Subcutaneous abdominal adipose tissue (tissue), 5 donors: ENCODE measurements at regions not wholly inside any gene's neighbourhood (a gene's known extent, or its start where the extent isn't known, plus 50 kb on each side); places are given as distances from the start of the nearest gene placed in this dataset.
"Not testable (repeated sequence)": the region's sequence is repeated elsewhere in the genome, so short reads cannot be mapped to it uniquely, and the experiment has no call there.

Experiments
- H3K27ac ChIP-seq: one replicate; pipeline ENCODE4 v1.7.0; 2013; ENCODE audit warnings: low read depth, mild to moderate bottlenecking, inconsistent platforms, low read length, moderate library complexity
- H3K27me3 ChIP-seq, 5 donors: one replicate each; pipeline ENCODE4 v1.7.0; 2013; ENCODE audit warnings: low read length in 5 of 5, inconsistent platforms in 1 of 5; ENCODE audit not compliant: control insufficient read depth in 5 of 5, insufficient read depth in 4 of 5
- H3K36me3 ChIP-seq, 5 donors: one replicate each; pipeline ENCODE4 v1.7.0; 2013; ENCODE audit warnings: low read length in 5 of 5; ENCODE audit not compliant: control insufficient read depth in 5 of 5, insufficient read depth in 5 of 5
- H3K4me1 ChIP-seq, 5 donors: one replicate each; pipeline ENCODE4 v1.7.0; 2013; ENCODE audit warnings: low read length in 5 of 5, mild to moderate bottlenecking in 3 of 5, moderate library complexity in 1 of 5; ENCODE audit not compliant: control insufficient read depth in 5 of 5, insufficient read depth in 5 of 5
- H3K4me3 ChIP-seq, 5 donors: one replicate each; pipeline ENCODE4 v1.7.0; 2013; ENCODE audit warnings: low read length in 5 of 5, low read depth in 1 of 5
- H3K9ac ChIP-seq, 5 donors: one replicate each; pipeline ENCODE4 v1.7.0; 2013; ENCODE audit warnings: low read length in 5 of 5, mild to moderate bottlenecking in 4 of 5, moderate library complexity in 3 of 5
- H3K9me3 ChIP-seq, 5 donors: one replicate each; pipeline ENCODE4 v1.7.0; 2013; ENCODE audit warnings: low read length in 5 of 5; ENCODE audit not compliant: control insufficient read depth in 5 of 5
- donor health status: healthy.
- donor health status: healthy.
- donor health status: healthy.
- donor health status: healthy.
- donor health status: healthy.

- Histone ChIP-seq H3K4me3 (no peak overlapping the region), H3K27ac (no peak overlapping the region), H3K4me1 (no peaks in the 10 kb centered on the region), H3K9me3 (peaks cover 0 to 2% (median 0%) of the 10 kb centered on the region in 5 donors), H3K36me3 (no peaks in the 10 kb centered on the region), H3K27me3 (no peaks in the 10 kb centered on the region), H3K9ac (no peak overlapping the region)
Observed at GRCh38 chr7:84941936-84942335, 244.9 kb downstream of the SEMA3D start.

GRCh38 chr7:84941291-84941690 lies 245.6 kb downstream of the SEMA3D start:
- Histone ChIP-seq H3K36me3 (no peaks in the 10 kb centered on the region), H3K9me3 (peaks cover 0 to 2% (median 0%) of the 10 kb centered on the region in 5 donors), H3K9ac (no peak overlapping the region), H3K27ac (no peak overlapping the region), H3K4me3 (no peak overlapping the region), H3K27me3 (no peaks in the 10 kb centered on the region), H3K4me1 (no peaks in the 10 kb centered on the region)

GRCh38 chr7:84939888-84940287 lies 247.0 kb downstream of the SEMA3D start:
- peak overlapping the region in 1 of 5 donors; percentile 42 for H3K4me3 ChIP-seq
- H3K9ac ChIP-seq, result no peak overlapping the region
- H3K27ac ChIP-seq, result no peak overlapping the region
- H3K9me3 ChIP-seq, result peaks cover 0 to 2% (median 0%) of the 10 kb centered on the region in 5 donors
- H3K36me3 ChIP-seq, result no peaks in the 10 kb centered on the region
- no peaks in the 10 kb centered on the region for H3K4me1 ChIP-seq
- H3K27me3 ChIP-seq, result no peaks in the 10 kb centered on the region

GRCh38 chr7:84939442-84939841 lies 247.4 kb downstream of the SEMA3D start:
- Histone ChIP-seq H3K9ac (no peak overlapping the region), H3K4me3 (no peak overlapping the region), H3K4me1 (no peaks in the 10 kb centered on the region), H3K27ac (no peak overlapping the region), H3K9me3 (peaks cover 0 to 2% (median 0%) of the 10 kb centered on the region in 5 donors), H3K27me3 (no peaks in the 10 kb centered on the region), H3K36me3 (no peaks in the 10 kb centered on the region)

GRCh38 chr7:84924353-84924752 lies 262.5 kb downstream of the SEMA3D start:
- H3K4me1 ChIP-seq, result no peaks in the 10 kb centered on the region
- no peak overlapping the region for H3K27ac ChIP-seq
- no peaks in the 10 kb centered on the region for H3K27me3 ChIP-seq
- no peak overlapping the region for H3K4me3 ChIP-seq
- H3K9ac ChIP-seq, result no peak overlapping the region
- peaks cover 0 to 13% (median 5%) of the 10 kb centered on the region in 5 donors for H3K9me3 ChIP-seq
- no peaks in the 10 kb centered on the region for H3K36me3 ChIP-seq

GRCh38 chr7:84923348-84923747 lies 263.5 kb downstream of the SEMA3D start:
- H3K27me3 ChIP-seq, result no peaks in the 10 kb centered on the region
- no peak overlapping the region for H3K27ac ChIP-seq
- H3K9ac ChIP-seq, result no peak overlapping the region

GRCh38 chr7:84921154-84921553 lies 265.7 kb downstream of the SEMA3D start:
- H3K9ac ChIP-seq, result no peak overlapping the region
- H3K27ac ChIP-seq, result no peak overlapping the region
- no peaks in the 10 kb centered on the region for H3K27me3 ChIP-seq
- no peak overlapping the region for H3K4me3 ChIP-seq
- peaks cover 0 to 14% (median 5%) of the 10 kb centered on the region in 5 donors for H3K9me3 ChIP-seq
- no peaks in the 10 kb centered on the region for H3K4me1 ChIP-seq
- no peaks in the 10 kb centered on the region for H3K36me3 ChIP-seq

More at GRCh38 chr7:84923348-84923747, 263.5 kb downstream of the SEMA3D start:
- Histone ChIP-seq H3K9me3 (peaks cover 0 to 14% (median 5%) of the 10 kb centered on the region in 5 donors), H3K4me1 (no peaks in the 10 kb centered on the region), H3K4me3 (no peak overlapping the region), H3K36me3 (no peaks in the 10 kb centered on the region)

- not testable (repeated sequence) for H3K4me1 ChIP-seq, H3K36me3 ChIP-seq, H3K4me3 ChIP-seq, H3K27ac ChIP-seq, H3K9ac ChIP-seq, H3K27me3 ChIP-seq
- peaks cover 0 to 14% (median 5%) of the 10 kb centered on the region in 5 donors for H3K9me3 ChIP-seq
Observed at GRCh38 chr7:84916973-84917372, 269.9 kb downstream of the SEMA3D start.

GRCh38 chr7:84916161-84916560 lies 270.7 kb downstream of the SEMA3D start:
- peaks cover 0 to 14% (median 5%) of the 10 kb centered on the region in 5 donors for H3K9me3 ChIP-seq
- no peak overlapping the region for H3K4me3 ChIP-seq
- H3K36me3 ChIP-seq, result no peaks in the 10 kb centered on the region
- no peaks in the 10 kb centered on the region for H3K27me3 ChIP-seq
- H3K4me1 ChIP-seq, result peaks cover 0 to 5% (median 0%) of the 10 kb centered on the region in 5 donors
- no peak overlapping the region for H3K27ac ChIP-seq
- no peak overlapping the region for H3K9ac ChIP-seq

- H3K27me3 ChIP-seq, result no peaks in the 10 kb centered on the region
- H3K9ac ChIP-seq, result no peak overlapping the region
- peaks cover 0 to 3% (median 2%) of the 10 kb centered on the region in 5 donors for H3K9me3 ChIP-seq
Observed at GRCh38 chr7:84914598-84914997, 272.3 kb downstream of the SEMA3D start.

GRCh38 chr7:84913731-84914130 lies 273.1 kb downstream of the SEMA3D start:
- H3K4me1 ChIP-seq, result peaks cover 0 to 5% (median 0%) of the 10 kb centered on the region in 5 donors
- H3K9me3 ChIP-seq, result no peaks in the 10 kb centered on the region
- H3K27ac ChIP-seq, result no peak overlapping the region
- peak overlapping the region in 4 of 5 donors; percentile 51 to 70 (median 56) for H3K4me3 ChIP-seq
- H3K27me3 ChIP-seq, result no peaks in the 10 kb centered on the region
- H3K9ac ChIP-seq, result no peak overlapping the region
- H3K36me3 ChIP-seq, result no peaks in the 10 kb centered on the region

More at GRCh38 chr7:84914598-84914997, 272.3 kb downstream of the SEMA3D start:
- Histone ChIP-seq H3K4me3 (no peak overlapping the region), H3K36me3 (no peaks in the 10 kb centered on the region), H3K27ac (no peak overlapping the region), H3K4me1 (peaks cover 0 to 5% (median 0%) of the 10 kb centered on the region in 5 donors)
